ENCODE measurements at regions not wholly inside any gene's neighbourhood (a gene's known extent, or its start where the extent isn't known, plus 50 kb on each side); places are given as distances from the start of the nearest gene placed in this dataset.

- TF ChIP-seq CTCF (IDR thresholded peaks at IDR 0.05) (no peak), POLR2A (IDR thresholded peaks at IDR 0.05) (no peak)
These were observed 665.2 kb downstream of the INHBA start for GRCh38 chr7:41037691-41038090.

All from suprapubic skin (tissue), 3 donors.